ENCODE measurements at regions not wholly inside any gene's neighbourhood (a gene's known extent, or its start where the extent isn't known, plus 50 kb on each side); places are given as distances from the start of the nearest gene placed in this dataset.

DNA sequence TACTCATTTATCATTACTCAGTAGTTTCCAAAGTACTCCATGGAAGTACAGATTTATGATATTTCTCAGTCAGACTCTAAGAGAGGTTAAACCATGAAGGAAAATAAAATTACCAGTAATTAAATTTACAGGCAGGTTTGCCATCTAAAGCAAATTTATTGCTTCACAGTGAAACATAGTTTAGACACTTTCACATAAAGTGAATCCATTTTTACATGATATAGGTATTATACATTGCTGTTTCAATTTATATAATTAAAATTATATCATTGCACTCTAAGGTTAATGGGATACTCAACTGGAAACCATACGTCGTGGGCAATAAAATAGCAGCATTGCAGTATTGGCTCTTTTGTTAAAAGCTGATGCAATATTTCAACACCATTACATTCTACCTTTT, 202.8 kb downstream of the SLIT2 start:
- no peaks in the 10 kb centered on the region for H3K79me2 ChIP-seq (ENCODE audit: control insufficient read depth, insufficient read depth, low read length)
- peaks cover 10% of the 10 kb centered on the region for H3K4me1 ChIP-seq (ENCODE audit: control insufficient read depth, extremely low read depth, insufficient read depth, low read length)
- no peak for FAIRE-seq
- TF ChIP-seq, protein P1, sequence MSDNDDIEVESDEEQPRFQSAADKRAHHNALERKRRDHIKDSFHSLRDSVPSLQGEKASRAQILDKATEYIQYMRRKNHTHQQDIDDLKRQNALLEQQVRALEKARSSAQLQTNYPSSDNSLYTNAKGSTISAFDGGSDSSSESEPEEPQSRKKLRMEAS (IDR thresholded peaks at IDR 0.05; ENCODE audit: insufficient read depth, insufficient read length) = no peak
- TF ChIP-seq POLR2AphosphoS5 (IDR thresholded peaks at IDR 0.05; ENCODE audit: insufficient read depth, low read depth, low read length) (no peak), JUN (IDR thresholded peaks at IDR 0.05; ENCODE audit: borderline replicate concordance, insufficient read depth, insufficient read length, low read depth) (no peak), POLR2A (IDR thresholded peaks at IDR 0.05; ENCODE audit: low read depth, low read length) (no peak), FOS (IDR thresholded peaks at IDR 0.05; ENCODE audit: borderline replicate concordance, insufficient read depth, low read length) (no peak), EZH2 (IDR thresholded peaks at IDR 0.05; ENCODE audit: borderline replicate concordance, low read depth, low read length, severe bottlenecking) (no peak), GATA2 (IDR thresholded peaks at IDR 0.05; ENCODE audit: insufficient read depth, insufficient read length, low read depth, low read length) (no peak), CTCF (IDR thresholded peaks at IDR 0.05; ENCODE audit: extremely low read depth in 1 of 2, insufficient read depth in 1 of 2, low read depth in 1 of 2, low read length in 2 of 2) (no peak), MYC (IDR thresholded peaks at IDR 0.05; ENCODE audit: low read depth, low read length) (no peak)
- no TSS peak for BruUV-seq (replicated peaks)
- H3K4me3 ChIP-seq (replicated peaks in 1 of 3; ENCODE audit: insufficient read depth in 1 of 3, low read depth in 1 of 3, low read length in 3 of 3) = no peak overlapping the region
- H3K4me2 ChIP-seq (ENCODE audit: insufficient read depth, low read length) = no peak overlapping the region
- CTCF ChIA-PET = no interaction called here
- no peaks in the 10 kb centered on the region for H3K36me3 ChIP-seq (ENCODE audit: control insufficient read depth in 2 of 2, extremely low read depth in 1 of 2, insufficient read depth in 2 of 2, low read length in 2 of 2)
- H4K20me1 ChIP-seq (replicated peaks; ENCODE audit: control insufficient read depth, extremely low read depth, insufficient read depth, low read length) = no peaks in the 10 kb centered on the region
- H3K9me1 ChIP-seq (replicated peaks; ENCODE audit: control insufficient read depth, extremely low read depth, insufficient read depth, low read length) = no peaks in the 10 kb centered on the region
- intact Hi-C loops (cut with micrococcal nuclease) = no loop called here
- no peaks in the 10 kb centered on the region for H3K27me3 ChIP-seq (ENCODE audit: control insufficient read depth in 2 of 2, insufficient read depth in 2 of 2, low read length in 2 of 2)
- H2AFZ ChIP-seq (ENCODE audit: low read depth, low read length) = no peak overlapping the region
- no peak overlapping the region for H3K9ac ChIP-seq (replicated peaks; ENCODE audit: extremely low read depth, insufficient read depth, low read length)
- dilution Hi-C loops (cut with MboI; ENCODE audit: extremely low pct_ligation_motif_present, low sequenced_read_pairs) = no loop called here
- no peak overlapping the region for H3K27ac ChIP-seq (ENCODE audit: insufficient read depth, low read depth, low read length)
- POLR2A ChIA-PET = no interaction called here
- H3K9me3 ChIP-seq (replicated peaks; ENCODE audit: control insufficient read depth, insufficient read depth, low read length) = no peaks in the 10 kb centered on the region
- DNase-seq (ENCODE audit: low read depth, low spot score) = no peak

All from endothelial cell of umbilical vein (primary cell).